Prostate gland (tissue), 2 donors: ENCODE measurements at regions not wholly inside any gene's neighbourhood (a gene's known extent, or its start where the extent isn't known, plus 50 kb on each side); places are given as distances from the start of the nearest gene placed in this dataset.

ENCODE experiments used
- CTCF ChIP-seq, 4 experiments: fragments of 200-600 bp in 2 of 4; fragments of 450-650 bp in 2 of 4; sonication (generic) in 2 of 4; IDR thresholded peaks; 1 replicate in 3 of 4; 2 replicates in 1 of 4; pipeline ENCODE4 v1.5.1; 2016 to 2019; ENCODE audit warnings: antibody characterized with exemption in 4 of 4, mild to moderate bottlenecking in 2 of 4, moderate library complexity in 2 of 4
- POLR2A ChIP-seq: fragments of 450-650 bp; IDR thresholded peaks from one replicate; pipeline ENCODE4 v1.6.1; 2016; ENCODE audit warnings: antibody characterized with exemption, mild to moderate bottlenecking

GRCh38 chr4:104879367-104879766 is 267.3 kb upstream of the TET2 start:
- TF ChIP-seq CTCF (IDR thresholded peaks at IDR 0.05) = no peak
- no peak for TF ChIP-seq POLR2A
